ENCODE measurements at regions not wholly inside any gene's neighbourhood (a gene's known extent, or its start where the extent isn't known, plus 50 kb on each side); places are given as distances from the start of the nearest gene placed in this dataset.

DNA sequence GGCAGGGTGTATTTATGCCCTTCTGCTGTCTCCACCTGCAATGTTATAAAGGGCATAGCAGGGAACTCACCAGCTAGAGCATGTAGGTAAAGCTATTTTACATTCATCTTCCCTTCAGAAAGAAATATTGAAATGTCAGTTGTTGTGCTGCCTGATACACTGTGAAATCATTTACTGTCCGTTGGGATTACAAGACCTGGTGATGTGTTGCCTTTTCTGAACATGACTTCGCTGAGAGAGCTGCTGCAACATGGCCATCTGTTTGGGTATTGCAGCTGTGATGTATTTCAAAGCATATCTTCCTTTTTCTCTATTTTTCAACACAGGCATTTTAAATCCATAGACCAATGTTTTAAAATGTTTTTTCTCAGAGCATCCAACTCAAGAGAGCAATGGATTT lies 644.1 kb upstream of the GNPDA2 start:
- TF ChIP-seq POLR2A (IDR thresholded peaks at IDR 0.05; ENCODE audit: extremely low read depth, insufficient read length) (no peak), MYC (IDR thresholded peaks at IDR 0.05; ENCODE audit: low read depth, low read length) (no peak)
- TF ChIP-seq, protein P1, sequence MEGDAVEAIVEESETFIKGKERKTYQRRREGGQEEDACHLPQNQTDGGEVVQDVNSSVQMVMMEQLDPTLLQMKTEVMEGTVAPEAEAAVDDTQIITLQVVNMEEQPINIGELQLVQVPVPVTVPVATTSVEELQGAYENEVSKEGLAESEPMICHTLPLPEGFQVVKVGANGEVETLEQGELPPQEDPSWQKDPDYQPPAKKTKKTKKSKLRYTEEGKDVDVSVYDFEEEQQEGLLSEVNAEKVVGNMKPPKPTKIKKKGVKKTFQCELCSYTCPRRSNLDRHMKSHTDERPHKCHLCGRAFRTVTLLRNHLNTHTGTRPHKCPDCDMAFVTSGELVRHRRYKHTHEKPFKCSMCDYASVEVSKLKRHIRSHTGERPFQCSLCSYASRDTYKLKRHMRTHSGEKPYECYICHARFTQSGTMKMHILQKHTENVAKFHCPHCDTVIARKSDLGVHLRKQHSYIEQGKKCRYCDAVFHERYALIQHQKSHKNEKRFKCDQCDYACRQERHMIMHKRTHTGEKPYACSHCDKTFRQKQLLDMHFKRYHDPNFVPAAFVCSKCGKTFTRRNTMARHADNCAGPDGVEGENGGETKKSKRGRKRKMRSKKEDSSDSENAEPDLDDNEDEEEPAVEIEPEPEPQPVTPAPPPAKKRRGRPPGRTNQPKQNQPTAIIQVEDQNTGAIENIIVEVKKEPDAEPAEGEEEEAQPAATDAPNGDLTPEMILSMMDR (IDR thresholded peaks at IDR 0.05; ENCODE audit: low read depth, low read length), result no peak

Measured in NB4 (cell line).